ENCODE measurements at regions not wholly inside any gene's neighbourhood (a gene's known extent, or its start where the extent isn't known, plus 50 kb on each side); places are given as distances from the start of the nearest gene placed in this dataset.
"Not testable (repeated sequence)": the region's sequence is repeated elsewhere in the genome, so short reads cannot be mapped to it uniquely, and the experiment has no call there.

GRCh38 chr21:8466642-8467041 lies 2054.7 kb upstream of the TPTE start:
- TF ChIP-seq CTCF (conservative IDR thresholded peaks at IDR 0.05; ENCODE audit: low read depth in 2 of 2); EZH2 (IDR thresholded peaks at IDR 0.05; ENCODE audit: low read depth, unreplicated experiment); POLR2AphosphoS5 (IDR thresholded peaks at IDR 0.05; ENCODE audit: low read depth); ETS1 (IDR thresholded peaks at IDR 0.05); ZNF331 (CRISPR knock-in tag; IDR thresholded peaks at IDR 0.05; ENCODE audit: low read depth); REST (IDR thresholded peaks at IDR 0.05; ENCODE audit: unreplicated experiment); NANOG (IDR thresholded peaks at IDR 0.05; ENCODE audit: borderline replicate concordance); EZH2phosphoT487 (IDR thresholded peaks at IDR 0.05; ENCODE audit: unreplicated experiment); CREB1 (CRISPR knock-in tag; IDR thresholded peaks at IDR 0.05; ENCODE audit: low read depth); JUNB (IDR thresholded peaks at IDR 0.05; ENCODE audit: unreplicated experiment): not testable (repeated sequence)
